Activated CD8-positive, alpha-beta T cell treated with anti-CD3 and anti-CD28 coated beads for 36 hours (primary cell): ENCODE measurements at regions not wholly inside any gene's neighbourhood (a gene's known extent, or its start where the extent isn't known, plus 50 kb on each side); places are given as distances from the start of the nearest gene placed in this dataset.

ENCODE experiments used
- ATAC-seq: fragments of 200-7000 bp; cut with Tn5 transposase; one replicate; pipeline ENCODE4 v1.10.0; 2021; ENCODE audit warnings: mild to moderate bottlenecking, moderate library complexity
- CTCF ChIA-PET: fragments of 350-600 bp; sonication (Branson Sonifier 250); formaldehyde crosslinking; loops from one replicate; lab custom pipeline; 2021; ENCODE audit warnings: antibody characterized with exemption; lab: Charles Lee
- POLR2A ChIA-PET: fragments of 350-600 bp; sonication (Branson Sonifier 250); formaldehyde crosslinking; loops from one replicate; lab custom pipeline; 2021; ENCODE audit warnings: antibody characterized with exemption; lab: Charles Lee
- DNase-seq: peaks from one replicate; pipeline ENCODE4 v3.0.0-alpha.2; 2020
- H3K27ac Mint-ChIP-seq: one replicate; pipeline ENCODE4 v1.8.0; 2021; ENCODE audit warnings: mild to moderate bottlenecking, mixed read lengths
- H3K27me3 Mint-ChIP-seq: one replicate; pipeline ENCODE4 v1.8.0; 2021; ENCODE audit warnings: mixed read lengths
- H3K36me3 Mint-ChIP-seq: one replicate; pipeline ENCODE4 v1.8.0; 2021; ENCODE audit warnings: low read depth, mixed read lengths
- H3K4me1 Mint-ChIP-seq: one replicate; pipeline ENCODE4 v1.8.0; 2021; ENCODE audit warnings: low read depth, mixed read lengths
- H3K4me3 Mint-ChIP-seq: one replicate; pipeline ENCODE4 v1.8.0; 2021; ENCODE audit warnings: mild to moderate bottlenecking, moderate library complexity, mixed read lengths
- H3K9me3 Mint-ChIP-seq: one replicate; pipeline ENCODE4 v1.8.0; 2021; ENCODE audit warnings: mixed read lengths
- CTCF ChIP-seq: fragments of 200-600 bp; IDR thresholded peaks from one replicate; pipeline ENCODE4 v1.8.0; 2022; ENCODE audit warnings: antibody characterized with exemption, mild to moderate bottlenecking
- intact Hi-C: fragments of 100-400 bp; cut with micrococcal nuclease; formaldehyde crosslinking; loops from one replicate; pipeline ENCODE4 v1.10.0; 2022

GRCh38 chr22:27327497-27327896, 474.1 kb downstream of the MN1 start:
- Mint-ChIP-seq H3K27ac (no peak overlapping the region), H3K36me3 (no peaks in the 10 kb centered on the region), H3K9me3 (no peaks in the 10 kb centered on the region), H3K4me3 (no peak overlapping the region), H3K27me3 (peaks cover 8% of the 10 kb centered on the region), H3K4me1 (no peaks in the 10 kb centered on the region)
- TF ChIP-seq CTCF, result no peak
- ATAC-seq (no peak), DNase-seq (no peak)
- CTCF ChIA-PET, result no interaction called here
- intact Hi-C loops, result no loop called here
- POLR2A ChIA-PET, result no interaction called here

- no peak for ATAC-seq
- POLR2A ChIA-PET, result no interaction called here
Observed at GRCh38 chr22:27327981-27328721, 473.4 kb downstream of the MN1 start.

GRCh38 chr22:27329131-27329850, 472.3 kb downstream of the MN1 start:
- CTCF ChIA-PET, result no interaction called here
- Mint-ChIP-seq H3K4me3 (no peak overlapping the region), H3K27me3 (peaks cover 13% of the 10 kb centered on the region), H3K9me3 (no peaks in the 10 kb centered on the region), H3K27ac (no peak overlapping the region), H3K4me1 (no peaks in the 10 kb centered on the region), H3K36me3 (no peaks in the 10 kb centered on the region)
- POLR2A ChIA-PET, result no interaction called here
- TF ChIP-seq CTCF, result no peak
- DNase-seq (no peak), ATAC-seq (no peak)
- intact Hi-C loops, result no loop called here

More at GRCh38 chr22:27327981-27328721, 473.4 kb downstream of the MN1 start:
- H3K27me3 Mint-ChIP-seq, result peaks cover 11% of the 10 kb centered on the region
- no peaks in the 10 kb centered on the region for H3K9me3 Mint-ChIP-seq
- no peak for TF ChIP-seq CTCF
- DNase-seq, result no peak
- H3K4me1 Mint-ChIP-seq, result no peaks in the 10 kb centered on the region
- intact Hi-C loops, result no loop called here
- CTCF ChIA-PET, result no interaction called here
- H3K36me3 Mint-ChIP-seq, result no peaks in the 10 kb centered on the region
- H3K27ac Mint-ChIP-seq, result no peak overlapping the region
- no peak overlapping the region for H3K4me3 Mint-ChIP-seq

GRCh38 chr22:27329966-27330645, 471.4 kb downstream of the MN1 start:
- Mint-ChIP-seq H3K36me3 (no peaks in the 10 kb centered on the region), H3K4me3 (no peak overlapping the region), H3K27ac (no peak overlapping the region), H3K4me1 (no peaks in the 10 kb centered on the region), H3K9me3 (no peaks in the 10 kb centered on the region), H3K27me3 (peaks cover 16% of the 10 kb centered on the region)
- CTCF ChIA-PET, result no interaction called here
- ATAC-seq (no peak), DNase-seq (no peak)
- intact Hi-C loops, result no loop called here
- no peak for TF ChIP-seq CTCF
- POLR2A ChIA-PET, result no interaction called here
